ENCODE measurements at regions not wholly inside any gene's neighbourhood (a gene's known extent, or its start where the extent isn't known, plus 50 kb on each side); places are given as distances from the start of the nearest gene placed in this dataset.
A peak's percentile ranks its signal among the peaks of the same experiment; 100 is the strongest.
"Not testable (repeated sequence)": the region's sequence is repeated elsewhere in the genome, so short reads cannot be mapped to it uniquely, and the experiment has no call there.

- no peak for DNase-seq
Observed at GRCh38 chr3:35064761-35065160, 574.6 kb upstream of the ARPP21 start.

GRCh38 chr3:35065891-35066290 is 573.4 kb upstream of the ARPP21 start:
- no peak for DNase-seq

- DNase-seq, result no peak
Observed at GRCh38 chr3:35067750-35068149, 571.6 kb upstream of the ARPP21 start.

GRCh38 chr3:35070088-35070487 is 569.2 kb upstream of the ARPP21 start:
- no peak for DNase-seq

- no peak for DNase-seq
Observed at GRCh38 chr3:35071772-35072171, 567.6 kb upstream of the ARPP21 start.

- DNase-seq, result no peak
Observed at GRCh38 chr3:35078780-35079179, 560.5 kb upstream of the ARPP21 start.

- no peak for DNase-seq
Observed at GRCh38 chr3:35079403-35079802, 559.9 kb upstream of the ARPP21 start.

- no peak for DNase-seq
Observed at GRCh38 chr3:35081899-35082298, 557.4 kb upstream of the ARPP21 start.

GRCh38 chr3:35088943-35089342 is 550.4 kb upstream of the ARPP21 start:
- DNase-seq, result no peak

GRCh38 chr3:35114686-35115085 is 524.6 kb upstream of the ARPP21 start:
- no peak for DNase-seq

- DNase-seq, result no peak
Observed at GRCh38 chr3:35120026-35120425, 519.3 kb upstream of the ARPP21 start.

GRCh38 chr3:35137612-35138011 is 501.7 kb upstream of the ARPP21 start:
- DNase-seq, result no peak

GRCh38 chr3:35141406-35141805 is 497.9 kb upstream of the ARPP21 start:
- DNase-seq, result no peak

GRCh38 chr3:35144011-35144410 is 495.3 kb upstream of the ARPP21 start:
- no peak for DNase-seq

- not testable (repeated sequence) for DNase-seq
Observed at GRCh38 chr3:35146256-35147035, 492.9 kb upstream of the ARPP21 start.

GRCh38 chr3:35183927-35184675 is 455.2 kb upstream of the ARPP21 start:
- peak; percentile 0 for DNase-seq

GRCh38 chr3:35184775-35185174 is 454.6 kb upstream of the ARPP21 start:
- no peak for DNase-seq

- no peak for DNase-seq
Observed at GRCh38 chr3:35187908-35188307, 451.4 kb upstream of the ARPP21 start.

- DNase-seq, result peak; percentile 7
Observed at GRCh38 chr3:35194666-35195065, 444.7 kb upstream of the ARPP21 start.

- DNase-seq, result no peak
Observed at GRCh38 chr3:35198857-35199256, 440.5 kb upstream of the ARPP21 start.

GRCh38 chr3:35200056-35200455 is 439.3 kb upstream of the ARPP21 start:
- DNase-seq, result peak; percentile 6

- no peak for DNase-seq
Observed at GRCh38 chr3:35201211-35201610, 438.1 kb upstream of the ARPP21 start.

- no peak for DNase-seq
Observed at GRCh38 chr3:35215525-35216500, 423.5 kb upstream of the ARPP21 start.

Measured in DMS53 (cell line).